GM23248 (cell line): ENCODE measurements at regions not wholly inside any gene's neighbourhood (a gene's known extent, or its start where the extent isn't known, plus 50 kb on each side); places are given as distances from the start of the nearest gene placed in this dataset.
A peak's percentile ranks its signal among the peaks of the same experiment; 100 is the strongest.

Experiments used
- DNase-seq: peaks from one replicate; pipeline ENCODE4 v3.0.0-alpha.2; 2015
- H2AFZ ChIP-seq: fragments of 200-600 bp; sonication (generic); 2 replicates; pipeline ENCODE4 v1.6.1; 2016; ENCODE audit warnings: antibody characterized with exemption
- H3F3A ChIP-seq: fragments of 200-600 bp; sonication (generic); 2 replicates; pipeline ENCODE4 v1.6.1; 2016; ENCODE audit warnings: mild to moderate bottlenecking, antibody characterized with exemption, mixed run types; ENCODE audit not compliant: insufficient read depth
- H3K27ac ChIP-seq: fragments of 200-600 bp; sonication (generic); 2 replicates; pipeline ENCODE4 v1.5.1; 2016; ENCODE audit warnings: mild to moderate bottlenecking
- H3K27me3 ChIP-seq: fragments of 200-600 bp; sonication (generic); replicated peaks from 2 replicates; pipeline ENCODE4 v1.6.1; 2016; ENCODE audit warnings: mild to moderate bottlenecking; ENCODE audit not compliant: insufficient read depth
- H3K36me3 ChIP-seq: fragments of 200-600 bp; sonication (generic); 2 replicates; pipeline ENCODE4 v1.6.1; 2016; ENCODE audit warnings: low read depth, mild to moderate bottlenecking
- H3K4me1 ChIP-seq: fragments of 200-600 bp; sonication (generic); 2 replicates; pipeline ENCODE4 v1.6.1; 2016; ENCODE audit warnings: mild to moderate bottlenecking; ENCODE audit not compliant: insufficient read depth
- H3K4me2 ChIP-seq: fragments of 200-600 bp; sonication (generic); one replicate; pipeline ENCODE4 v1.6.1; 2016; ENCODE audit warnings: mild to moderate bottlenecking; ENCODE audit not compliant: unreplicated experiment
- H3K4me3 ChIP-seq: fragments of 200-600 bp; sonication (generic); 2 replicates; pipeline ENCODE4 v1.5.1; 2016; ENCODE audit warnings: mild to moderate bottlenecking
- H3K79me2 ChIP-seq: fragments of 200-600 bp; sonication (generic); 2 replicates; pipeline ENCODE4 v1.6.1; 2016; ENCODE audit warnings: mild to moderate bottlenecking; ENCODE audit not compliant: insufficient read depth
- H3K9ac ChIP-seq: fragments of 200-600 bp; sonication (generic); 2 replicates; pipeline ENCODE4 v1.6.1; 2016; ENCODE audit warnings: mild to moderate bottlenecking
- H3K9me2 ChIP-seq: fragments of 200-600 bp; sonication (generic); 2 replicates; pipeline ENCODE4 v1.6.1; 2016; ENCODE audit warnings: mixed run types, mild to moderate bottlenecking, moderate library complexity; ENCODE audit not compliant: insufficient read depth
- H3K9me3 ChIP-seq: fragments of 200-600 bp; sonication (generic); one replicate; pipeline ENCODE4 v1.6.1; 2017; ENCODE audit warnings: low read depth
- H4K20me1 ChIP-seq: fragments of 200-600 bp; sonication (generic); 2 replicates; pipeline ENCODE4 v1.6.0; 2016; ENCODE audit not compliant: insufficient read depth
- EZH2 ChIP-seq: fragments of 200-600 bp; sonication (generic); IDR thresholded peaks from 2 replicates; pipeline ENCODE4 v1.6.1; 2018; ENCODE audit warnings: antibody characterized with exemption, mild to moderate bottlenecking; ENCODE audit not compliant: insufficient read depth, poor library complexity, severe bottlenecking
- EZH2phosphoT487 ChIP-seq: fragments of 200-600 bp; sonication (generic); IDR thresholded peaks from 2 replicates; pipeline ENCODE4 v1.6.1; 2018; ENCODE audit warnings: antibody characterized with exemption, moderate library complexity, mild to moderate bottlenecking, low read depth; ENCODE audit not compliant: insufficient read depth
- WGBS, 2 experiments: methylation state at CpG; one replicate each; pipeline ENCODE4 v1.1.6; 2015 to 2017; ENCODE audit warnings: low lambda C conversion rate in 2 of 2, low coverage in 1 of 2; ENCODE audit errors: missing lambda C conversion rate in 2 of 2; 5-methylcytosine and 5-hydroxymethylcytosine counted together
- in situ Hi-C: fragments of 300-500 bp; cut with MboI; formaldehyde crosslinking; loops from 2 replicates; pipeline ENCODE4 v1.15.0; 2020

DNA sequence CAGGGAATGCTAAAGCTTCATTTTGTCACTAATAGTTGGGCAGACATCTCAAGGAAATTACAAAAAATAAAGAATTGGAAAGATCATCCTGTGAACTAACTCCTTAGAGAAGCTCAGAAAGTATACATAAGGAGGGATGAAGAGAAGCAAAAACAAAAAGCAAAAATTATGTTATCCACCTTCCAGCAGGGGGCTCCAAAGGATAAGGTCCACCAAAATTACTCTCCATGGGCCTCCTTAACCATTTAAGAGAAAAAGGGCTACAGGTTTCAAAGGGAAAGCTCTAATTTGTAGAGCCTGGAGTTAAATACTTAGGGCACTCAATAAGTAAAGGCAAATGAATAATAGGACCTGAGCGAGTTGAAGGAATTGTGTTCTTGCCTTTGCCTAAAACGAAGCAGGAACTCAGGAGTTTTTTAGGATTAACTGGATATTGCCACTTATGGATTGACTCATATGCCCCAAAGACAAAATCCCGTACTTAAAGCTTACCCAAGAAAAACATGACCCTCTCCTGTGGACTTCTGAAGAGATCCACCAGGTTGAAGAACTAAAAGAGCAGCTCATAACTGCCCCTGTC lies 1167.9 kb downstream of the DSC3 start:
- Histone ChIP-seq H3K9me3 (no peaks in the 10 kb centered on the region), H4K20me1 (no peaks in the 10 kb centered on the region), H3K79me2 (no peaks in the 10 kb centered on the region), H3K9ac (no peak overlapping the region), H3K4me1 (no peaks in the 10 kb centered on the region), H2AFZ (peak overlapping the region; percentile 57), H3K27ac (no peak overlapping the region), H3F3A (no peaks in the 10 kb centered on the region), H3K9me2 (no peaks in the 10 kb centered on the region), H3K4me3 (no peak overlapping the region), H3K4me2 (no peak overlapping the region), H3K36me3 (no peaks in the 10 kb centered on the region), H3K27me3 (no peaks in the 10 kb centered on the region)
- DNase-seq: peak; percentile 46
- 28 to 30% methylated on average over 3 of the region's 3 CpGs for WGBS, 2 experiments
- TF ChIP-seq EZH2phosphoT487 (no peak), EZH2 (no peak)
- in situ Hi-C loops: loop anchor here (25.0 kb wide), 1 partner anchor 1088 kb away; no protein-coding TSS in a partner anchor

DNA sequence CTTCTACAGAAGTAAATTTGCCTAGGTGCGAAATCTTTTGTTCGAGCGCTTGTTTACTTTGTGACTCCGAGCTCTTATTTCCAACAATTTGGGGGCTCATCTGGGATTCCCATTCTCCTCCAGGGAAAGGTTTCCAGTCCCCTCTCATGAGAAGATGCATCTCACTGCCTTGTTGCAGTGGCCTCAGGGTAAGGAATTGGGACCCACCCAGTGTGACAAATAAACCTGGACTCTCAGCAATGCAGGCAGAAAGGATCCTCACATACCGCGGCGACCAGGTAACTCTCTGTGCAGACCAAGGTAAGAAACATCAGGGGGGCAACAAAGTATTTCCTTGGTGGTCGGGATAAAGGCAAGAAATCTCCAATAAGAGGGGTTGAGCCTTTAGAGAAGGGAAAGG lies 1169.3 kb downstream of the DSC3 start:
- DNase-seq: no peak
- Histone ChIP-seq H3K9me3 (no peaks in the 10 kb centered on the region), H3K4me2 (no peak overlapping the region), H3K4me3 (no peak overlapping the region), H2AFZ (no peak overlapping the region), H3K27me3 (no peaks in the 10 kb centered on the region), H3K79me2 (no peaks in the 10 kb centered on the region), H3K4me1 (no peaks in the 10 kb centered on the region), H3K36me3 (no peaks in the 10 kb centered on the region), H3K9ac (no peak overlapping the region), H3F3A (no peaks in the 10 kb centered on the region), H4K20me1 (no peaks in the 10 kb centered on the region), H3K9me2 (no peaks in the 10 kb centered on the region), H3K27ac (no peak overlapping the region)
- TF ChIP-seq EZH2 (no peak), EZH2phosphoT487 (no peak)
- in situ Hi-C loops: no loop called here
- 78 to 79% methylated on average over 8 of the region's 8 CpGs for whole genome bisulfite sequencing, 2 experiments

DNA sequence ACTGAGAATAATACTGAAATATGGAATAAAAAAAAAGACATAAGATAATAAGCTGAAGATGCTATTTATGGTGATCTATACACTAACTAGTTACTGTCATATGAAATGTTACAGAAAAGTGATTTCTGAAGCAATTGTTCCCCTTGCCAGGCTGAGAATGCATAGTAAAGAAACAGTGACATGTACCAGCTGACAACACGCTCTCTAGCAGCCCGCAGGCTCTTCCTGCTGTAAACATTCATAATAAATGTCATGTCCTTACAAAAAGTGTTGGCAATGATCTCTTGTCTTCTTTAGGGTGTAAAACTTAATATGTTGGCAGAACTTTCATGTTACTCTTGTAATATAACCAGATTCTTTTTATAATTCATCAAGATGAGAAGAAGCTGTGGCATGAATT lies 1171.3 kb downstream of the DSC3 start:
- Histone ChIP-seq H3K36me3 (no peaks in the 10 kb centered on the region), H3K9me2 (no peaks in the 10 kb centered on the region), H3K79me2 (no peaks in the 10 kb centered on the region), H2AFZ (peak overlapping the region; percentile 47; the same call in 1 of the 2 replicates), H3K27me3 (no peaks in the 10 kb centered on the region), H3K4me2 (no peak overlapping the region), H3F3A (no peaks in the 10 kb centered on the region), H3K4me3 (no peak overlapping the region), H3K4me1 (no peaks in the 10 kb centered on the region), H3K27ac (no peak overlapping the region), H3K9me3 (no peaks in the 10 kb centered on the region), H4K20me1 (no peaks in the 10 kb centered on the region), H3K9ac (no peak overlapping the region)
- TF ChIP-seq EZH2phosphoT487: no peak
- no peak for TF ChIP-seq EZH2
- DNase-seq: no peak
- in situ Hi-C loops: no loop called here
- WGBS, 2 experiments: 32 to 46% methylated on average over 2 of the region's 2 CpGs

DNA sequence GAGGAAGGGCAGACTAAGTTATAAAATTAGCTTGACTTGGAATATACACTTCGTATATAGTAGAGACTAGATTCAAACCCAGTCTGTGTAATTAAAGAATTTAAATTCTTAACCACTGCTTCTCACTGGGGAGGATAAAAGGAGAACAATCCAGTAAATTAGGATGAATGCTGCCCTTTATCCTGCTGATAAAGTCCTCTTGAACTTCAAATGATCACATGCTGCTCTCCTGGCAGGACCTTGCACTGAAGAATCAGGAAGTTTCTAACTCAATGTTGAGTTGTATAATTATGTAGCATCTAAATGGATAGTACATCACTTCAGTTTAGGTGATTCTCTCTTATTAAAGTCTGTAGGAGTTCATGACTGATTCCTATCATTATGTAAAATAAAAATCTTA lies 1179.7 kb downstream of the DSC3 start:
- Histone ChIP-seq H3K27ac (no peak overlapping the region), H3K4me2 (no peak overlapping the region), H3K9me2 (no peaks in the 10 kb centered on the region), H3K4me3 (no peak overlapping the region), H4K20me1 (no peaks in the 10 kb centered on the region), H3K36me3 (no peaks in the 10 kb centered on the region), H3K9ac (no peak overlapping the region), H3K79me2 (no peaks in the 10 kb centered on the region), H3K9me3 (no peaks in the 10 kb centered on the region), H3K27me3 (no peaks in the 10 kb centered on the region), H3K4me1 (no peaks in the 10 kb centered on the region), H2AFZ (no peak overlapping the region), H3F3A (no peaks in the 10 kb centered on the region)
- 33 to 38% methylated on average over 1 of the region's 1 CpG for WGBS, 2 experiments
- TF ChIP-seq EZH2: no peak
- TF ChIP-seq EZH2phosphoT487: no peak
- DNase-seq: no peak
- in situ Hi-C loops: no loop called here

DNA sequence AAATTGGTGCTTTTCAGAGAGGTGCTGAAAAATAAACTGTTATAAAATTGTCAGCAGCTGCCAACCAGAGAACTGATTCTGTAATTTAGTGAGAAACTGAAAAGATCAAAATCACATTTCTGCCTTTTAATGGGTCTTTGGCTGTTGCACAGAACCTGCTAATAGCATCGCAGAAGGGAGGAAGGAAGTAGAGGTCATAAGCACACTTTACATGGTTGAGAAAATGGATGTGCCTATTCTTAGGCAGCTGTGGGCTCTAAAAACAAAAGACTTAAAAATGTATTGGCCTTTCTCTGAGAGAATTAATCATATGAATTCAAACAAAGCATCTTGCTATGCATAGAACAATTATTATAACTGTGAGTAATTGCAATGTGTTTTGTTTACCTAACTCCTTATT lies 1186.9 kb downstream of the DSC3 start:
- H3K36me3 ChIP-seq: no peaks in the 10 kb centered on the region
- H3F3A ChIP-seq: no peaks in the 10 kb centered on the region
- no peaks in the 10 kb centered on the region for H3K9me3 ChIP-seq
- TF ChIP-seq EZH2 (no peak), EZH2phosphoT487 (no peak)
- no peak for DNase-seq
- H3K27me3 ChIP-seq: no peaks in the 10 kb centered on the region
- no peak overlapping the region for H3K9ac ChIP-seq
- in situ Hi-C loops: no loop called here
- no peaks in the 10 kb centered on the region for H3K79me2 ChIP-seq
- peak overlapping the region; percentile 13; the same call in 1 of the 2 replicates for H2AFZ ChIP-seq
- H4K20me1 ChIP-seq: no peaks in the 10 kb centered on the region
- H3K4me3 ChIP-seq: no peak overlapping the region
- no peak overlapping the region for H3K27ac ChIP-seq
- H3K4me2 ChIP-seq: no peak overlapping the region
- H3K4me1 ChIP-seq: no peaks in the 10 kb centered on the region
- no peaks in the 10 kb centered on the region for H3K9me2 ChIP-seq
- WGBS, 2 experiments: 43 to 52% methylated on average over 1 of the region's 1 CpG
